Adrenal gland (tissue), 5 donors: ENCODE measurements at regions not wholly inside any gene's neighbourhood (a gene's known extent, or its start where the extent isn't known, plus 50 kb on each side); places are given as distances from the start of the nearest gene placed in this dataset.

Experiments used
- CTCF ChIP-seq, 6 experiments: fragments of 450-650 bp in 4 of 6; fragments of 200-600 bp in 2 of 6; sonication (generic) in 1 of 6; IDR thresholded peaks; 1 replicate in 5 of 6; 2 replicates in 1 of 6; pipeline versions ENCODE4 v1.5.1 to v1.8.0; 2016 to 2021; ENCODE audit warnings: antibody characterized with exemption in 6 of 6, mild to moderate bottlenecking in 2 of 6, moderate library complexity in 1 of 6
- POLR2A ChIP-seq, 2 donors: fragments of 450-650 bp; IDR thresholded peaks; one replicate each; pipeline ENCODE4 v1.6.1; 2017; ENCODE audit warnings: antibody characterized with exemption in 2 of 2, mild to moderate bottlenecking in 2 of 2, moderate library complexity in 1 of 2
- donor health status: DM: no; HTN: no; CAD: no.

DNA sequence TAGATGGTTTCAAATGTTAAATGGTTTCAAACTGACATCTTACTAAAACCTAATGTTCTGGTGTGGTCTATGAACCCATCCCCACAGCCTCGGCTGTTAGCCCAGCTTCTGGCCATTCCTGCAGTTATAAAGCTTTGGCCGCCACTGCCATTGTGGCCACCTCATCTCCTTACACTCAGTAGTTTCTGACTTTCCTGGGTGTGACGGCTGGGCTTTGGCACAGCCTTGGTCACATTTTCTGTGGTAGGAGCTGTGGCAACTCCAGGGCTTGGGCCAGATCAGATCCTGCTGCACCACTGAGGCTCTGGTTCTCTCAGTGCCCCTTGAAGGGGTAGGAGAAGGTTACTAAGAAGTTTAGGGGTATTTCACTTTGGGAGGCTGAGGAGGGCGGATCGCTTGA lies 84.2 kb upstream of the STXBP6 start:
- TF ChIP-seq POLR2A (IDR thresholded peaks at IDR 0.05) (no peak), CTCF (IDR thresholded peaks at IDR 0.05) (no peak)
